GM23338 (cell line): ENCODE measurements at regions not wholly inside any gene's neighbourhood (a gene's known extent, or its start where the extent isn't known, plus 50 kb on each side); places are given as distances from the start of the nearest gene placed in this dataset.

Experiments used
- ATAC-seq: fragments of 200-7000 bp; cut with Tn5 transposase; 3 replicates; pipeline ENCODE4 v1.9.1; 2020
- DNase-seq: peaks from one replicate; pipeline ENCODE4 v3.0.0-alpha.2; 2015; ENCODE audit warnings: low spot score
- H2AFZ ChIP-seq: fragments of 200-600 bp; sonication (generic); 2 replicates; pipeline ENCODE4 v1.8.0; 2016; ENCODE audit warnings: antibody characterized with exemption, mild to moderate bottlenecking, moderate library complexity
- H3F3A ChIP-seq: fragments of 200-600 bp; sonication (generic); replicated peaks from 2 replicates; pipeline ENCODE4 v1.8.0; 2017; ENCODE audit warnings: antibody characterized with exemption, mixed run types, low read depth
- H3K27ac ChIP-seq: fragments of 200-600 bp; sonication (generic); 2 replicates; pipeline ENCODE4 v1.6.1; 2016; ENCODE audit warnings: low read depth
- H3K27me3 ChIP-seq: fragments of 200-600 bp; sonication (generic); 2 replicates; pipeline ENCODE4 v1.8.0; 2016; ENCODE audit warnings: mild to moderate bottlenecking, mixed run types, moderate library complexity; ENCODE audit not compliant: insufficient read depth
- H3K36me3 ChIP-seq: fragments of 200-600 bp; sonication (generic); 2 replicates; pipeline ENCODE4 v1.8.0; 2016; ENCODE audit warnings: mild to moderate bottlenecking; ENCODE audit not compliant: insufficient read depth
- H3K4me1 ChIP-seq: fragments of 200-600 bp; sonication (generic); 2 replicates; pipeline ENCODE4 v1.8.0; 2016; ENCODE audit warnings: mild to moderate bottlenecking, moderate library complexity; ENCODE audit not compliant: insufficient read depth
- H3K4me2 ChIP-seq: fragments of 200-600 bp; sonication (generic); 2 replicates; pipeline ENCODE4 v1.7.1; 2017; ENCODE audit warnings: mixed run types
- H3K4me3 ChIP-seq: fragments of 200-600 bp; sonication (generic); 2 replicates; pipeline ENCODE4 v1.6.1; 2016; ENCODE audit warnings: mixed run types
- H3K79me2 ChIP-seq: fragments of 200-600 bp; sonication (generic); replicated peaks from 2 replicates; pipeline ENCODE4 v1.8.0; 2017; ENCODE audit warnings: mild to moderate bottlenecking; ENCODE audit not compliant: insufficient read depth
- H3K9me2 ChIP-seq: fragments of 200-600 bp; sonication (generic); 2 replicates; pipeline ENCODE4 v1.8.0; 2017; ENCODE audit not compliant: insufficient read depth
- H4K20me1 ChIP-seq: fragments of 200-600 bp; sonication (generic); replicated peaks from 2 replicates; pipeline ENCODE4 v1.8.0; 2017; ENCODE audit warnings: mild to moderate bottlenecking; ENCODE audit not compliant: insufficient read depth
- H3K27ac Mint-ChIP-seq: 2 replicates; pipeline ENCODE4 v1.8.0; 2020; ENCODE audit warnings: inconsistent platforms, mild to moderate bottlenecking, moderate library complexity, mixed read lengths
- H3K27me3 Mint-ChIP-seq: 3 replicates; pipeline ENCODE4 v1.8.0; 2022; ENCODE audit warnings: low read depth, mild to moderate bottlenecking, moderate library complexity, mixed read lengths, inconsistent platforms; ENCODE audit not compliant: insufficient read depth, poor library complexity
- H3K36me3 Mint-ChIP-seq: 3 replicates; pipeline ENCODE4 v1.8.0; 2021; ENCODE audit warnings: low read depth, mild to moderate bottlenecking, inconsistent platforms, moderate library complexity, mixed read lengths
- H3K4me1 Mint-ChIP-seq: 3 replicates; pipeline ENCODE4 v1.8.0; 2020; ENCODE audit warnings: mild to moderate bottlenecking, inconsistent platforms, mixed read lengths
- H3K4me3 Mint-ChIP-seq: 3 replicates; pipeline ENCODE4 v1.8.0; 2021; ENCODE audit warnings: moderate library complexity, mild to moderate bottlenecking, inconsistent platforms, mixed read lengths
- H3K9me3 Mint-ChIP-seq: 3 replicates; pipeline ENCODE4 v1.8.0; 2020; ENCODE audit warnings: moderate library complexity, mild to moderate bottlenecking, inconsistent platforms, mixed read lengths
- CREB1 ChIP-seq: fragments of 250-450 bp; sonication (Bioruptor Pico); IDR thresholded peaks from 2 replicates; pipeline ENCODE4 v1.5.0; 2020; ENCODE audit warnings: low read depth, mild to moderate bottlenecking, moderate library complexity
- CTCF ChIP-seq, 2 experiments: fragments of 200-600 bp in 1 of 2; sonication (generic) in 1 of 2; conservative IDR thresholded peaks; 2 replicates each; pipeline versions ENCODE4 v1.5.1 to v1.6.1; 2016 to 2017; ENCODE audit warnings: antibody characterized with exemption in 2 of 2, low read depth in 2 of 2, mild to moderate bottlenecking in 2 of 2, moderate library complexity in 1 of 2
- ETS1 ChIP-seq: IDR thresholded peaks from 2 replicates; pipeline ENCODE4 v1.6.1; 2016; ENCODE audit warnings: antibody characterized with exemption
- EZH2 ChIP-seq: fragments of 200-600 bp; sonication (generic); IDR thresholded peaks from one replicate; pipeline ENCODE4 v1.8.0; 2017; ENCODE audit warnings: antibody characterized with exemption, mild to moderate bottlenecking, low read depth; ENCODE audit not compliant: unreplicated experiment
- EZH2phosphoT487 ChIP-seq: fragments of 200-600 bp; sonication (generic); IDR thresholded peaks from one replicate; pipeline ENCODE4 v1.8.1; 2018; ENCODE audit warnings: antibody characterized with exemption; ENCODE audit not compliant: unreplicated experiment
- JUNB ChIP-seq: IDR thresholded peaks from one replicate; pipeline ENCODE4 v1.6.1; 2016; ENCODE audit warnings: antibody characterized with exemption; ENCODE audit not compliant: unreplicated experiment
- NANOG ChIP-seq: IDR thresholded peaks from 2 replicates; pipeline ENCODE4 v1.6.1; 2016; ENCODE audit warnings: antibody characterized with exemption, borderline replicate concordance
- POLR2AphosphoS5 ChIP-seq: IDR thresholded peaks from 2 replicates; pipeline ENCODE4 v1.6.1; 2016; ENCODE audit warnings: antibody characterized with exemption, low read depth
- REST ChIP-seq: IDR thresholded peaks from one replicate; pipeline ENCODE4 v1.6.1; 2018; ENCODE audit warnings: antibody characterized with exemption; ENCODE audit not compliant: unreplicated experiment
- STAT1 ChIP-seq: IDR thresholded peaks from one replicate; pipeline ENCODE4 v1.6.1; 2016; ENCODE audit warnings: antibody characterized with exemption; ENCODE audit not compliant: unreplicated experiment
- ZNF114 ChIP-seq: fragments of 250-450 bp; sonication (Bioruptor Pico); IDR thresholded peaks from 2 replicates; pipeline ENCODE4 v1.5.0; 2020; ENCODE audit warnings: mild to moderate bottlenecking, moderate library complexity
- ZNF331 ChIP-seq: fragments of 250-450 bp; sonication (Bioruptor Pico); IDR thresholded peaks from 2 replicates; pipeline ENCODE4 v1.5.0; 2020; ENCODE audit warnings: low read depth, mild to moderate bottlenecking, moderate library complexity
- ZNF462 ChIP-seq: fragments of 250-450 bp; sonication (Bioruptor Pico); IDR thresholded peaks from 2 replicates; pipeline ENCODE4 v1.5.0; 2020; ENCODE audit warnings: mild to moderate bottlenecking, moderate library complexity

- no peak for ATAC-seq
Measured at GRCh38 chr1:71167505-71167904, 86.7 kb upstream of the ZRANB2 start.

More at GRCh38 chr1:71167505-71167904, 86.7 kb upstream of the ZRANB2 start:
- Histone ChIP-seq H2AFZ (no peak overlapping the region), H3F3A (no peaks in the 10 kb centered on the region), H3K4me1 (no peaks in the 10 kb centered on the region), H3K4me2 (no peak overlapping the region), H3K27ac (no peak overlapping the region), H3K4me3 (no peak overlapping the region), H3K36me3 (no peaks in the 10 kb centered on the region), H3K79me2 (no peaks in the 10 kb centered on the region), H3K27me3 (no peaks in the 10 kb centered on the region), H3K9me2 (peaks cover 8% of the 10 kb centered on the region; the same call in 1 of the 2 replicates), H4K20me1 (no peaks in the 10 kb centered on the region)
- Mint-ChIP-seq H3K4me1 (no peaks in the 10 kb centered on the region), H3K36me3 (no peaks in the 10 kb centered on the region), H3K4me3 (no peak overlapping the region), H3K27ac (no peak overlapping the region), H3K27me3 (no peaks in the 10 kb centered on the region), H3K9me3 (no peaks in the 10 kb centered on the region)
- TF ChIP-seq EZH2phosphoT487 = no peak
- no peak for TF ChIP-seq NANOG
- TF ChIP-seq REST = no peak
- no peak for TF ChIP-seq STAT1
- no peak for TF ChIP-seq ETS1
- no peak for TF ChIP-seq CREB1
- no peak for TF ChIP-seq JUNB
- TF ChIP-seq POLR2AphosphoS5 = no peak
- TF ChIP-seq ZNF331 (CRISPR knock-in tag) = no peak
- no peak for TF ChIP-seq EZH2
- TF ChIP-seq ZNF462 = no peak
- no peak for TF ChIP-seq CTCF (conservative IDR thresholded peaks at IDR 0.05; ENCODE audit: low read depth in 2 of 2)
- no peak for TF ChIP-seq ZNF114 (CRISPR knock-in tag)
- no peak for DNase-seq
